ENCODE measurements at regions not wholly inside any gene's neighbourhood (a gene's known extent, or its start where the extent isn't known, plus 50 kb on each side); places are given as distances from the start of the nearest gene placed in this dataset.
A peak's percentile ranks its signal among the peaks of the same experiment; 100 is the strongest.

DNA sequence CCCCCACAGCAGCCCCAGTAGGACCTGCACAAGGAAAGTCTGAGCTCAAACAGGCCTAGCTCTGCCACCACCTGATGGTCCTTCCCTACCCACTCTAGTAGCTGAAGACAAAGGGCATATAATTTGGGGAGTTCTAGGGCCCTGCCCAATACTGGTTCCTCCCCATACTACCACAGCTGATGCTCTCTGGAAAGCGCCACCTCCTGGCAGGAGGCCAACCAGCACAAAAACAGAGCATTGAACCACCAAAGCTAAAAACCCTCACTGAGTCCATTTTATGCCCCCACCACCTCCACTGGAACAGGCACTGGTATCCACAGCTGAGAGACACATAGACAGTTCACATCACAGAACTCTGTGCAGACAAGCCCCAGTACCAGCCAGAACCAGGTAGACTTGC, 1276.8 kb downstream of the OLFM4 start:
- no peaks in the 10 kb centered on the region for H3K27me3 Mint-ChIP-seq
- TF ChIP-seq, protein P1, sequence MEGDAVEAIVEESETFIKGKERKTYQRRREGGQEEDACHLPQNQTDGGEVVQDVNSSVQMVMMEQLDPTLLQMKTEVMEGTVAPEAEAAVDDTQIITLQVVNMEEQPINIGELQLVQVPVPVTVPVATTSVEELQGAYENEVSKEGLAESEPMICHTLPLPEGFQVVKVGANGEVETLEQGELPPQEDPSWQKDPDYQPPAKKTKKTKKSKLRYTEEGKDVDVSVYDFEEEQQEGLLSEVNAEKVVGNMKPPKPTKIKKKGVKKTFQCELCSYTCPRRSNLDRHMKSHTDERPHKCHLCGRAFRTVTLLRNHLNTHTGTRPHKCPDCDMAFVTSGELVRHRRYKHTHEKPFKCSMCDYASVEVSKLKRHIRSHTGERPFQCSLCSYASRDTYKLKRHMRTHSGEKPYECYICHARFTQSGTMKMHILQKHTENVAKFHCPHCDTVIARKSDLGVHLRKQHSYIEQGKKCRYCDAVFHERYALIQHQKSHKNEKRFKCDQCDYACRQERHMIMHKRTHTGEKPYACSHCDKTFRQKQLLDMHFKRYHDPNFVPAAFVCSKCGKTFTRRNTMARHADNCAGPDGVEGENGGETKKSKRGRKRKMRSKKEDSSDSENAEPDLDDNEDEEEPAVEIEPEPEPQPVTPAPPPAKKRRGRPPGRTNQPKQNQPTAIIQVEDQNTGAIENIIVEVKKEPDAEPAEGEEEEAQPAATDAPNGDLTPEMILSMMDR (IDR thresholded peaks at IDR 0.05; ENCODE audit: unreplicated experiment) = peak; percentile 19
- no peaks in the 10 kb centered on the region for H3K9me3 Mint-ChIP-seq (ENCODE audit: low read depth)
- H3K27ac Mint-ChIP-seq = no peak overlapping the region
- no peak overlapping the region for H3K4me3 Mint-ChIP-seq (ENCODE audit: low read depth)
- no peaks in the 10 kb centered on the region for H3K36me3 Mint-ChIP-seq (ENCODE audit: insufficient read depth)
- no peak for DNase-seq (ENCODE audit: low spot score, unreplicated experiment)
- no peaks in the 10 kb centered on the region for H3K4me1 Mint-ChIP-seq (ENCODE audit: low read depth)

DNA sequence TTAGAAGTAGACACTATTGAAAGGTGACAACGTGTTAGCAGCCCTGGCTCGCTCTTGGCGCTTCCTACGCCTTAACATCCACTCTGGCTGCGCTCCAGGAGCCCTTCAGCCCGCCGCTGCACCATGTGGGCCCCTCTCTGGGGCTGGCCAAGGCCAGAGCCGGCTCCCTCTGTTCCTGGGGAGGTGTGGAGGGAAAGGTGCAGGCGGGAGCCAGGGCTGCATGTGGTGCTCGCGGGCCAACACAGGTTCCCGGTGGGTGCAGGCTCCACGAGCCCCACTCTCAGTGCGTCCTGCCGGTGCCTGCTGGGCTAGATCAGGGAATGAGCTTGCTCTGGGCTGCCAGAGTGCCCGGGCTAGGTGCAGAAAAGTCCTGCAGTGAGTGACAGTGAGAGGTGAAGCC, 1284.3 kb downstream of the OLFM4 start:
- Mint-ChIP-seq H3K9me3 (ENCODE audit: low read depth) (peaks cover 4% of the 10 kb centered on the region), H3K36me3 (ENCODE audit: insufficient read depth) (no peaks in the 10 kb centered on the region), H3K4me3 (ENCODE audit: low read depth) (no peak overlapping the region), H3K27me3 (no peaks in the 10 kb centered on the region), H3K27ac (no peak overlapping the region), H3K4me1 (ENCODE audit: low read depth) (no peaks in the 10 kb centered on the region)
- DNase-seq (ENCODE audit: low spot score, unreplicated experiment) = no peak
- TF ChIP-seq, protein P1 (IDR thresholded peaks at IDR 0.05; ENCODE audit: unreplicated experiment) = no peak

DNA sequence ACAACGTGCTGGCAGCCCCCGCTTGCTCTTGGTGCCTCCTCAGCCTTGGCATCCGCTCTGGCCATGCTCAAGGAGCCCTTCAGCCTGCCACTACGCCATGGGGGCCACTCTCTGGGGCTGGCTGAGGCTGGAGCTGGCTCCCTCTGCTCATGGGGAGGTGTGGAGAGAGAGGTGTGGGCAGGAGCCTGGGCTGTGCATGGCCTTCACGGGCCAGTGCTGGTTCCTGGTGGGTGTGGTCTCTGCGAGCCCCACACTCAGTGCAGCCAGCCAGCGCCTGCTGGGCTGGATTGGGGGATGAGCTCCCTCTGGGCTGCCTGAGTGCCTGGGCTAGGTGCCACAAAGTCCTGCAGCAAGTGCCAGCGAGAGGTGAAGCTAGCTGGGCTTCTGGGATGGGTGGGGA, 1289.1 kb downstream of the OLFM4 start:
- peaks cover 7% of the 10 kb centered on the region for H3K9me3 Mint-ChIP-seq (ENCODE audit: low read depth)
- H3K4me1 Mint-ChIP-seq (ENCODE audit: low read depth) = peaks cover 3% of the 10 kb centered on the region
- no peak overlapping the region for H3K27ac Mint-ChIP-seq
- no peak overlapping the region for H3K4me3 Mint-ChIP-seq (ENCODE audit: low read depth)
- TF ChIP-seq, protein P1 (IDR thresholded peaks at IDR 0.05; ENCODE audit: unreplicated experiment) = no peak
- H3K36me3 Mint-ChIP-seq (ENCODE audit: insufficient read depth) = no peaks in the 10 kb centered on the region
- no peaks in the 10 kb centered on the region for H3K27me3 Mint-ChIP-seq
- DNase-seq (ENCODE audit: low spot score, unreplicated experiment) = no peak

DNA sequence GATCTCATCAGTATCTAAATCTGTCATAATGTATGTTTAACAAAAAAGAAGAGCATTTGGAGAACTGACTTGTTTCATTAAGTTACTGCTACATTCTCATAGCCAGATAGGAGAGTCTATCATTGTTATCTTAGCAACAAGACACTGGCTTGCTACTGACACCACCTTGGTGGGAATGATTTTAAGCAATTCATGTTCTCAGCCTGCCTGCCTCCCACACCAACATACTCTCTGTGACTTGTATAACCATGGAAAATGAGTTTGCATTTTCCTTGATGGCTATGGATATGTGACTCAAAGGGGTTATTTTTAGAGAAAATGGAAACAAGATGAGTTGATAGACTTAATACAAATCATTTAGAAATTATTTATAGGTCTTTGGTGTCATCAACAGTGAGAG, 1308.9 kb downstream of the OLFM4 start:
- peaks cover 4% of the 10 kb centered on the region for H3K9me3 Mint-ChIP-seq (ENCODE audit: low read depth)
- no peaks in the 10 kb centered on the region for H3K36me3 Mint-ChIP-seq (ENCODE audit: insufficient read depth)
- DNase-seq (ENCODE audit: low spot score, unreplicated experiment) = no peak
- no peaks in the 10 kb centered on the region for H3K27me3 Mint-ChIP-seq
- H3K27ac Mint-ChIP-seq = no peak overlapping the region
- H3K4me3 Mint-ChIP-seq (ENCODE audit: low read depth) = no peak overlapping the region
- TF ChIP-seq, protein P1 (IDR thresholded peaks at IDR 0.05; ENCODE audit: unreplicated experiment) = no peak
- H3K4me1 Mint-ChIP-seq (ENCODE audit: low read depth) = peaks cover 3% of the 10 kb centered on the region

DNA sequence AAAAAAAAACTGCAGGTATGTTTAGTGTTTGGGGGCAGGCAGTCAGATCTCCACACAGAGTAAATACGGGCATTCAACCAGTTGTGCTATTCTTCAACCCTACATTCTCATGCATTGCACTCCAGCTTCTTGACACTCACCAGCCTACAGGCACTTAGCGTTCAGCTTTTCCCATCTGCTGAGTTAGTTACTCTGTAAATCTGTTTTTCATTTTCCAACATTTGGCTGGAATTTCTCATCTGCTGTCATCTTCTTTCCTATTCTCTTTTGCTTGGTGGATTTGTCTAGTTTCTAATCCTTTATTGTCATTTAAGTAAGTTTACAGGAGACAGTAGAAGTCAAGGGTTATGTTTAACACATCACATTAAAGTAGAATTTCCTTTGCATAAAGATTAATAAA, 1318.9 kb downstream of the OLFM4 start:
- H3K27me3 Mint-ChIP-seq = peaks cover 21% of the 10 kb centered on the region
- H3K27ac Mint-ChIP-seq = no peak overlapping the region
- no peaks in the 10 kb centered on the region for H3K9me3 Mint-ChIP-seq (ENCODE audit: low read depth)
- H3K4me1 Mint-ChIP-seq (ENCODE audit: low read depth) = peaks cover 8% of the 10 kb centered on the region
- H3K4me3 Mint-ChIP-seq (ENCODE audit: low read depth) = no peak overlapping the region
- TF ChIP-seq, protein P1 (IDR thresholded peaks at IDR 0.05; ENCODE audit: unreplicated experiment) = no peak
- no peak for DNase-seq (ENCODE audit: low spot score, unreplicated experiment)
- H3K36me3 Mint-ChIP-seq (ENCODE audit: insufficient read depth) = no peaks in the 10 kb centered on the region
